GM12878 (cell line): ENCODE measurements at regions not wholly inside any gene's neighbourhood (a gene's known extent, or its start where the extent isn't known, plus 50 kb on each side); places are given as distances from the start of the nearest gene placed in this dataset.

Experiments
- BACH1 ChIP-seq: fragments of 450-650 bp; IDR thresholded peaks from 2 replicates; pipeline ENCODE4 v1.6.1; 2017; ENCODE audit warnings: mild to moderate bottlenecking, borderline replicate concordance
- CHD2 ChIP-seq: IDR thresholded peaks from 2 replicates; pipeline ENCODE4 v1.6.1; 2011; ENCODE audit warnings: low read depth, low read length, improper control_type of control experiment, borderline replicate concordance
- CHD4 ChIP-seq: fragments of 200-600 bp; sonication (generic); IDR thresholded peaks from 2 replicates; pipeline ENCODE4 v1.6.1; 2016; ENCODE audit warnings: mild to moderate bottlenecking
- CREB1 ChIP-seq: IDR thresholded peaks from 2 replicates; pipeline ENCODE4 v1.6.1; 2012; ENCODE audit warnings: low read depth, mild to moderate bottlenecking, inconsistent platforms
- DPF2 ChIP-seq: fragments of 450-650 bp; IDR thresholded peaks from 2 replicates; pipeline ENCODE4 v1.6.1; 2017; ENCODE audit warnings: mild to moderate bottlenecking
- EED ChIP-seq: sonication (generic); IDR thresholded peaks from 2 replicates; pipeline ENCODE4 v1.6.1; 2016; ENCODE audit warnings: antibody characterized with exemption, low read depth
- NRF1 ChIP-seq: conservative IDR thresholded peaks from 2 replicates; pipeline ENCODE4 v1.6.1; 2011; ENCODE audit warnings: mild to moderate bottlenecking, low read depth, low read length, improper control_type of control experiment
- POU2F2 ChIP-seq: IDR thresholded peaks from 3 replicates; pipeline ENCODE4 v1.6.1; 2011; ENCODE audit warnings: low read depth, mild to moderate bottlenecking, low read length, borderline replicate concordance
- PRDM15 ChIP-seq: fragments of 450-650 bp; formaldehyde crosslinking; IDR thresholded peaks from 2 replicates; pipeline ENCODE4 v1.4.0; 2020; ENCODE audit warnings: mild to moderate bottlenecking, moderate library complexity
- RAD21 ChIP-seq: IDR thresholded peaks from 2 replicates; pipeline ENCODE4 v1.6.1; 2011; ENCODE audit warnings: mild to moderate bottlenecking, low read depth, low read length, moderate library complexity; ENCODE audit not compliant: insufficient read depth
- RELA ChIP-seq: fragments of 450-650 bp; IDR thresholded peaks from 2 replicates; pipeline ENCODE4 v1.8.0; 2014; ENCODE audit warnings: borderline replicate concordance; ENCODE audit not compliant: partially characterized antibody
- RUNX3 ChIP-seq: IDR thresholded peaks from 2 replicates; pipeline ENCODE4 v1.6.1; 2012; ENCODE audit warnings: low read length, inconsistent platforms
- SIN3A ChIP-seq: IDR thresholded peaks from 2 replicates; pipeline ENCODE4 v1.6.1; 2012; ENCODE audit warnings: low read depth, low read length, improper control_type of control experiment
- ZBTB11 ChIP-seq: fragments of 450-650 bp; formaldehyde crosslinking; IDR thresholded peaks from 2 replicates; pipeline ENCODE4 v1.5.0; 2022; ENCODE audit warnings: mild to moderate bottlenecking, missing genetic modification characterization
- ZNF622 ChIP-seq: fragments of 450-650 bp; IDR thresholded peaks from 2 replicates; pipeline ENCODE4 v1.6.1; 2017; ENCODE audit warnings: mild to moderate bottlenecking, inconsistent platforms
- ZSCAN29 ChIP-seq: fragments of 450-650 bp; IDR thresholded peaks from 2 replicates; pipeline ENCODE4 v1.6.1; 2017; ENCODE audit warnings: mild to moderate bottlenecking, moderate library complexity
- TF ChIP-seq, protein P1 (sequence below): fragments of 450-650 bp; formaldehyde crosslinking; IDR thresholded peaks from 2 replicates; pipeline ENCODE4 v1.4.0; 2022; ENCODE audit warnings: mild to moderate bottlenecking, moderate library complexity
- TF ChIP-seq, protein P2 (sequence below): fragments of 450-650 bp; IDR thresholded peaks from 2 replicates; pipeline ENCODE4 v1.6.1; 2016; ENCODE audit warnings: mild to moderate bottlenecking, moderate library complexity, borderline replicate concordance

GRCh38 chr2:188235364-188235763, 56.3 kb upstream of the GULP1 start (continued):
- TF ChIP-seq ZNF622 (no peak), NRF1 (no peak), BACH1 (peak; percentile 33; the same call in 1 of the 2 replicates), RELA (peak; percentile 93), DPF2 (peak; percentile 94), SIN3A (no peak), ZBTB11 (CRISPR knock-in tag) (no peak), EED (peak; percentile 65), PRDM15 (CRISPR knock-in tag) (no peak), ZSCAN29 (no peak), CREB1 (no peak), RUNX3 (peak; percentile 99), CHD2 (no peak), POU2F2 (peak; percentile 60; the same call in 1 of the 3 replicates), RAD21 (no peak), CHD4 (no peak)
- TF ChIP-seq, protein P1, sequence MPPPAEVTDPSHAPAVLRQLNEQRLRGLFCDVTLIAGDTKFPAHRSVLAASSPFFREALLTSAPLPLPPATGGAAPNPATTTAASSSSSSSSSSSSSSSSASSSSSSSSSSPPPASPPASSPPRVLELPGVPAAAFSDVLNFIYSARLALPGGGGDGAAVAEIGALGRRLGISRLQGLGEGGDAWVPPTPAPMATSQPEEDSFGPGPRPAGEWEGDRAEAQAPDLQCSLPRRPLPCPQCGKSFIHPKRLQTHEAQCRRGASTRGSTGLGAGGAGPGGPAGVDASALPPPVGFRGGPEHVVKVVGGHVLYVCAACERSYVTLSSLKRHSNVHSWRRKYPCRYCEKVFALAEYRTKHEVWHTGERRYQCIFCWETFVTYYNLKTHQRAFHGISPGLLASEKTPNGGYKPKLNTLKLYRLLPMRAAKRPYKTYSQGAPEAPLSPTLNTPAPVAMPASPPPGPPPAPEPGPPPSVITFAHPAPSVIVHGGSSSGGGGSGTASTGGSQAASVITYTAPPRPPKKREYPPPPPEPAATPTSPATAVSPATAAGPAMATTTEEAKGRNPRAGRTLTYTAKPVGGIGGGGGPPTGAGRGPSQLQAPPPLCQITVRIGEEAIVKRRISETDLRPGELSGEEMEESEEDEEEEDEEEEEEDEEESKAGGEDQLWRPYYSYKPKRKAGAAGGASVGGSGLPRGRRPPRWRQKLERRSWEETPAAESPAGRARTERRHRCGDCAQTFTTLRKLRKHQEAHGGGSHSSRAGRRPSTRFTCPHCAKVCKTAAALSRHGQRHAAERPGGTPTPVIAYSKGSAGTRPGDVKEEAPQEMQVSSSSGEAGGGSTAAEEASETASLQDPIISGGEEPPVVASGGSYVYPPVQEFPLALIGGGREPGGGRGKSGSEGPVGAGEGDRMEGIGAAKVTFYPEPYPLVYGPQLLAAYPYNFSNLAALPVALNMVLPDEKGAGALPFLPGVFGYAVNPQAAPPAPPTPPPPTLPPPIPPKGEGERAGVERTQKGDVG (CRISPR knock-in tag): no peak
- TF ChIP-seq, protein P2, sequence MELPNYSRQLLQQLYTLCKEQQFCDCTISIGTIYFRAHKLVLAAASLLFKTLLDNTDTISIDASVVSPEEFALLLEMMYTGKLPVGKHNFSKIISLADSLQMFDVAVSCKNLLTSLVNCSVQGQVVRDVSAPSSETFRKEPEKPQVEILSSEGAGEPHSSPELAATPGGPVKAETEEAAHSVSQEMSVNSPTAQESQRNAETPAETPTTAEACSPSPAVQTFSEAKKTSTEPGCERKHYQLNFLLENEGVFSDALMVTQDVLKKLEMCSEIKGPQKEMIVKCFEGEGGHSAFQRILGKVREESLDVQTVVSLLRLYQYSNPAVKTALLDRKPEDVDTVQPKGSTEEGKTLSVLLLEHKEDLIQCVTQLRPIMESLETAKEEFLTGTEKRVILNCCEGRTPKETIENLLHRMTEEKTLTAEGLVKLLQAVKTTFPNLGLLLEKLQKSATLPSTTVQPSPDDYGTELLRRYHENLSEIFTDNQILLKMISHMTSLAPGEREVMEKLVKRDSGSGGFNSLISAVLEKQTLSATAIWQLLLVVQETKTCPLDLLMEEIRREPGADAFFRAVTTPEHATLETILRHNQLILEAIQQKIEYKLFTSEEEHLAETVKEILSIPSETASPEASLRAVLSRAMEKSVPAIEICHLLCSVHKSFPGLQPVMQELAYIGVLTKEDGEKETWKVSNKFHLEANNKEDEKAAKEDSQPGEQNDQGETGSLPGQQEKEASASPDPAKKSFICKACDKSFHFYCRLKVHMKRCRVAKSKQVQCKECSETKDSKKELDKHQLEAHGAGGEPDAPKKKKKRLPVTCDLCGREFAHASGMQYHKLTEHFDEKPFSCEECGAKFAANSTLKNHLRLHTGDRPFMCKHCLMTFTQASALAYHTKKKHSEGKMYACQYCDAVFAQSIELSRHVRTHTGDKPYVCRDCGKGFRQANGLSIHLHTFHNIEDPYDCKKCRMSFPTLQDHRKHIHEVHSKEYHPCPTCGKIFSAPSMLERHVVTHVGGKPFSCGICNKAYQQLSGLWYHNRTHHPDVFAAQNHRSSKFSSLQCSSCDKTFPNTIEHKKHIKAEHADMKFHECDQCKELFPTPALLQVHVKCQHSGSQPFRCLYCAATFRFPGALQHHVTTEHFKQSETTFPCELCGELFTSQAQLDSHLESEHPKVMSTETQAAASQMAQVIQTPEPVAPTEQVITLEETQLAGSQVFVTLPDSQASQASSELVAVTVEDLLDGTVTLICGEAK: no peak
